ENCODE measurements at regions not wholly inside any gene's neighbourhood (a gene's known extent, or its start where the extent isn't known, plus 50 kb on each side); places are given as distances from the start of the nearest gene placed in this dataset.
"Not testable (repeated sequence)": the region's sequence is repeated elsewhere in the genome, so short reads cannot be mapped to it uniquely, and the experiment has no call there.

- DNase-seq; ATAC-seq; H3K4me3 Mint-ChIP-seq; H3K9me3 Mint-ChIP-seq (ENCODE audit: insufficient read depth); H3K4me1 Mint-ChIP-seq (ENCODE audit: low read depth); H3K36me3 Mint-ChIP-seq (ENCODE audit: low read depth); H3K27ac Mint-ChIP-seq; CTCF ChIA-PET; POLR2A ChIA-PET; H3K27me3 Mint-ChIP-seq (ENCODE audit: low read depth): not testable (repeated sequence)
Observed at GRCh38 chr2:89076771-89077170, 385.3 kb downstream of the RPIA start.

DNA sequence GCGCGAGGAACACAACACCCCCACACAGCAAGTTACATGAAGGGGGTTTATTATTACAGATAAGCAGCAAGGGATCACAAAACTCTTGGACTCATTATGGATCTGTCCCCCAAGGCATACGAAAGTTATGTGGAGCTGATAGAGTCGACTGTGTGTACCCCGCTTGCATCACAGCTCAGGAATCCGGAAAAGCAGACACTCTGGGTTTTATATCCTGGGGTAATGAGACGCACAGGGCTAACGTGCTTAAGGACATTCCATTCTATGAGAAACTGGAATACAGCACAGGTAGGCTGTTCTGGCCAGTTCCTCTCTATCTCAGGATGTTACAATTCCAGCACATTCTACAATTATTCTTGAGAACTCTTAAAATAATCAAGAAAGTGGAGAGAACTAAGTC, 401.4 kb downstream of the RPIA start:
- H3K9me3 Mint-ChIP-seq (ENCODE audit: insufficient read depth); CTCF ChIA-PET; POLR2A ChIA-PET; ATAC-seq; H3K4me3 Mint-ChIP-seq; DNase-seq; H3K36me3 Mint-ChIP-seq (ENCODE audit: low read depth); H3K27me3 Mint-ChIP-seq (ENCODE audit: low read depth); H3K4me1 Mint-ChIP-seq (ENCODE audit: low read depth); H3K27ac Mint-ChIP-seq: not testable (repeated sequence)

DNA sequence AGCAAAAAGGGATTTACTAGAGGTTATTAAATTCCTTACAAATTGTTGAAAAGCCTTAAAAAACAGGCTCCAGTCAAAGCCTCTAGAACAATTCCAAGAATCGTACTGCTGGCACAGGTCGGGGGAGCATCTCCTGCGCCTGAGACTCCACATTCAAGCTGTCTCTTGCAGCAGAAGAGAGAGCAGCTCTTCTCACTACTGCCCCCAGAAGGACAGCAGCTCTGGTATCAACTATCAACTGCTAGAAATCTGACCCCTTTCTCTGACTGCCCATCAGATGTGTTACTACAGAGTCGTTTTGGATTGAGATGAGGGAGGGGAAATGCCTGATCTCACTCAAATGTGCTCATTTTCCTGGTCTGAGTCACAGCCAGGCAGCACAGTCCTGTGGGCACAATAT, 403.6 kb downstream of the RPIA start:
- H3K27me3 Mint-ChIP-seq (ENCODE audit: low read depth); H3K4me3 Mint-ChIP-seq; H3K9me3 Mint-ChIP-seq (ENCODE audit: insufficient read depth); ATAC-seq; H3K4me1 Mint-ChIP-seq (ENCODE audit: low read depth); H3K36me3 Mint-ChIP-seq (ENCODE audit: low read depth); CTCF ChIA-PET; H3K27ac Mint-ChIP-seq; DNase-seq; POLR2A ChIA-PET: not testable (repeated sequence)

DNA sequence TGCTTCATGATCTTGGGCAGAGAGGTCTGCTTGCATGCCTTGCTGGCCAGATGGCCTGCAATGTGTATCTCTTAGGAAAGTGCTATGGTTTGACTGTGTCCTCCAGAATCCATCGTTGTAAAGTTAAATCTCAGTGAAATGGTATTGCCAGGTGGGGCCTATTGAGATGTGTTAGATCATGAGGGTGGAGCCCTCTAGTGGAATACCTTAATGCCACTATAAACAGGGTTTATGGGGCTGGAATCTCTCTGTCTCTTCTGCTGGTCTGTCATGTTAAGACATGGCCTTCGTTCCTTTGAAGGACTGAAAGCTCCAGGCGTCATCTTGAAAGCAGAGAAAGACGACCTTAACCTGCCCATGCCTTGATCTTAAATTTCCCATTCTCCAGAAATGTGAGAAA, 411.1 kb downstream of the RPIA start:
- H3K27me3 Mint-ChIP-seq (ENCODE audit: low read depth); H3K4me1 Mint-ChIP-seq (ENCODE audit: low read depth); H3K27ac Mint-ChIP-seq; DNase-seq; H3K4me3 Mint-ChIP-seq; CTCF ChIA-PET; H3K36me3 Mint-ChIP-seq (ENCODE audit: low read depth); H3K9me3 Mint-ChIP-seq (ENCODE audit: insufficient read depth); ATAC-seq; POLR2A ChIA-PET: not testable (repeated sequence)

- ATAC-seq: not testable (repeated sequence)
Observed at GRCh38 chr2:89106369-89107019, 415.0 kb downstream of the RPIA start.

GRCh38 chr2:89112434-89112833, 421.0 kb downstream of the RPIA start:
- H3K27ac Mint-ChIP-seq; H3K36me3 Mint-ChIP-seq (ENCODE audit: low read depth); CTCF ChIA-PET; H3K4me3 Mint-ChIP-seq; POLR2A ChIA-PET; H3K4me1 Mint-ChIP-seq (ENCODE audit: low read depth); ATAC-seq; H3K9me3 Mint-ChIP-seq (ENCODE audit: insufficient read depth); DNase-seq; H3K27me3 Mint-ChIP-seq (ENCODE audit: low read depth): not testable (repeated sequence)

More at GRCh38 chr2:89106369-89107019, 415.0 kb downstream of the RPIA start:
- H3K4me3 Mint-ChIP-seq; H3K27ac Mint-ChIP-seq; H3K9me3 Mint-ChIP-seq (ENCODE audit: insufficient read depth); CTCF ChIA-PET; H3K36me3 Mint-ChIP-seq (ENCODE audit: low read depth); H3K4me1 Mint-ChIP-seq (ENCODE audit: low read depth); H3K27me3 Mint-ChIP-seq (ENCODE audit: low read depth); POLR2A ChIA-PET; DNase-seq: not testable (repeated sequence)

- H3K4me1 Mint-ChIP-seq (ENCODE audit: low read depth); H3K9me3 Mint-ChIP-seq (ENCODE audit: insufficient read depth); H3K27ac Mint-ChIP-seq; DNase-seq; CTCF ChIA-PET; ATAC-seq; POLR2A ChIA-PET; H3K4me3 Mint-ChIP-seq; H3K27me3 Mint-ChIP-seq (ENCODE audit: low read depth); H3K36me3 Mint-ChIP-seq (ENCODE audit: low read depth): not testable (repeated sequence)
Observed at GRCh38 chr2:89113286-89113685, 421.8 kb downstream of the RPIA start.

- POLR2A ChIA-PET; H3K4me1 Mint-ChIP-seq (ENCODE audit: low read depth); DNase-seq; H3K27ac Mint-ChIP-seq; ATAC-seq; H3K4me3 Mint-ChIP-seq; CTCF ChIA-PET; H3K9me3 Mint-ChIP-seq (ENCODE audit: insufficient read depth); H3K36me3 Mint-ChIP-seq (ENCODE audit: low read depth); H3K27me3 Mint-ChIP-seq (ENCODE audit: low read depth): not testable (repeated sequence)
Observed at GRCh38 chr2:89129440-89129839, 438.0 kb downstream of the RPIA start.

- H3K4me1 Mint-ChIP-seq (ENCODE audit: low read depth); CTCF ChIA-PET; POLR2A ChIA-PET; H3K4me3 Mint-ChIP-seq; ATAC-seq; H3K27ac Mint-ChIP-seq; H3K36me3 Mint-ChIP-seq (ENCODE audit: low read depth); H3K27me3 Mint-ChIP-seq (ENCODE audit: low read depth); DNase-seq; H3K9me3 Mint-ChIP-seq (ENCODE audit: insufficient read depth): not testable (repeated sequence)
Observed at GRCh38 chr2:89130665-89131308, 439.3 kb downstream of the RPIA start.

- H3K4me3 Mint-ChIP-seq, ATAC-seq: not testable (repeated sequence)
Observed at GRCh38 chr2:89142959-89143358, 451.5 kb downstream of the RPIA start.

DNA sequence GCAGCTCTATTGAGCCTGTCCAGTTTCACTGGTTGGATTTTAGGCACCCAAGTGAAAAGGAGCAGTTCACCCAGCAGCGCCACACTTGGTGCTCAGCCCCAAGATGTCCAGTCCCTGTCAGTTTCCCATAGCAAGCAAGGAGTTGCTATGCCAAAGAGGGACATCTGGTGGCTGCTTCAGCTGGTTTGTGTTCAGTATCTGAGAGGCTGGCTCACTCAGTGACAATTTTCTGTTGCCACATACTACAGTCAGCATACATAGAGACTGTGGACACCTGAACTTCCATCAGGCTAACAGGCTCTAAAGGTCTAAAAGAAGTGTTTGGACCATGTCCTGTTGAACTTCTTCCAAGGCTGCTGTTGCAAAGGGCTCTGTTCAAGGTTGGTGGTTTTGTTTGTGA, 453.9 kb downstream of the RPIA start:
- H3K4me3 Mint-ChIP-seq; CTCF ChIA-PET; H3K27ac Mint-ChIP-seq; H3K9me3 Mint-ChIP-seq (ENCODE audit: insufficient read depth); POLR2A ChIA-PET; H3K36me3 Mint-ChIP-seq (ENCODE audit: low read depth); H3K27me3 Mint-ChIP-seq (ENCODE audit: low read depth); DNase-seq; ATAC-seq; H3K4me1 Mint-ChIP-seq (ENCODE audit: low read depth): not testable (repeated sequence)

More at GRCh38 chr2:89142959-89143358, 451.5 kb downstream of the RPIA start:
- DNase-seq; POLR2A ChIA-PET; H3K27me3 Mint-ChIP-seq (ENCODE audit: low read depth); H3K4me1 Mint-ChIP-seq (ENCODE audit: low read depth); H3K9me3 Mint-ChIP-seq (ENCODE audit: insufficient read depth); H3K27ac Mint-ChIP-seq; CTCF ChIA-PET; H3K36me3 Mint-ChIP-seq (ENCODE audit: low read depth): not testable (repeated sequence)

- H3K27ac Mint-ChIP-seq; H3K4me3 Mint-ChIP-seq; POLR2A ChIA-PET; H3K4me1 Mint-ChIP-seq (ENCODE audit: low read depth); H3K9me3 Mint-ChIP-seq (ENCODE audit: insufficient read depth); CTCF ChIA-PET; ATAC-seq; H3K27me3 Mint-ChIP-seq (ENCODE audit: low read depth); H3K36me3 Mint-ChIP-seq (ENCODE audit: low read depth); DNase-seq: not testable (repeated sequence)
Observed at GRCh38 chr2:89148256-89148655, 456.8 kb downstream of the RPIA start.

DNA sequence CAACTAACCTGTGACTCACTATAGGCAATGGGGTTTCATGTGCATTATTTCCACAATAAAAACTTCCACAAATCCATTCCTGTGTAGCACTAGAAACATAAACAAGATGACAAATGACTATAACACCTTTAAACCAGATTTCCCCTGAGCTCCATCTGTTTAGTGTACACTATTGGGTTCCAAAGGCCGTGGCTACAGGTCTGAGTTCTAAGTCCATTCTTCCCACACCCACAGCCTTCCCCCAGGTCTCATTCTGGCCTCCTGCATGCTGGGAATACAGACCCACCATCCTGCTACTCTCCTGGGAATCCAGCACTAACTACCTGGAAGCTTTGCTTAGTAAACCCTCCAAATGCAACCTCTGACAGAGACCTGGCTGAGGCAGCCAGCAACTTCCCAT, 460.2 kb downstream of the RPIA start:
- H3K27ac Mint-ChIP-seq; H3K36me3 Mint-ChIP-seq (ENCODE audit: low read depth); ATAC-seq; H3K4me3 Mint-ChIP-seq; CTCF ChIA-PET; POLR2A ChIA-PET; H3K27me3 Mint-ChIP-seq (ENCODE audit: low read depth); DNase-seq; H3K4me1 Mint-ChIP-seq (ENCODE audit: low read depth); H3K9me3 Mint-ChIP-seq (ENCODE audit: insufficient read depth): not testable (repeated sequence)
